BJ (cell line): ENCODE measurements at regions not wholly inside any gene's neighbourhood (a gene's known extent, or its start where the extent isn't known, plus 50 kb on each side); places are given as distances from the start of the nearest gene placed in this dataset.
A peak's percentile ranks its signal among the peaks of the same experiment; 100 is the strongest.

Experiments used
- CTCF ChIA-PET: fragments of 350-600 bp; formaldehyde crosslinking; extraction: SDS; loops from one replicate; lab custom pipeline; 2021; ENCODE audit warnings: antibody characterized with exemption, inconsistent platforms; lab: Yijun Ruan, JAX
- POLR2A ChIA-PET: fragments of 300-600 bp; sonication (Branson Sonifier 250); formaldehyde crosslinking; extraction: SDS; loops from one replicate; lab custom pipeline; 2021; ENCODE audit warnings: antibody characterized with exemption; lab: Charles Lee
- DNase-seq: peaks from one replicate; pipeline ENCODE4 v3.0.0-alpha.2; 2011; ENCODE audit warnings: low read depth
- H3K27me3 ChIP-seq: 2 replicates; pipeline ENCODE4 v1.6.0; 2011; ENCODE audit warnings: low read length; ENCODE audit not compliant: control insufficient read depth, insufficient read depth
- H3K36me3 ChIP-seq: 2 replicates; pipeline ENCODE4 v1.5.1; 2011; ENCODE audit warnings: low read length; ENCODE audit not compliant: control insufficient read depth, insufficient read depth
- H3K4me3 ChIP-seq: 2 replicates; pipeline ENCODE4 v1.5.1; 2011; ENCODE audit warnings: low read depth, mild to moderate bottlenecking, control low read depth, low read length
- CTCF ChIP-seq: IDR thresholded peaks from 2 replicates; pipeline ENCODE4 v1.5.1; 2011; ENCODE audit warnings: low read depth, mild to moderate bottlenecking, control low read depth, inconsistent platforms, low read length, moderate library complexity; ENCODE audit not compliant: insufficient read depth

- peak; percentile 70 for DNase-seq
- ChIA-PET CTCF (interaction anchor here (0.6 to 1.5 kb wide), 4 partner anchors 23 to 1216 kb away, joined by 3 to 6 read pairs (median 4); no protein-coding TSS in a partner anchor), POLR2A (interaction anchor here (0.6 kb wide), 2 partner anchors 541 to 559 kb away, joined by 3 to 19 read pairs; no protein-coding TSS in a partner anchor)
- TF ChIP-seq CTCF = no peak
- no peak overlapping the region for H3K4me3 ChIP-seq
- H3K27me3 ChIP-seq = no peaks in the 10 kb centered on the region
- no peaks in the 10 kb centered on the region for H3K36me3 ChIP-seq
These were observed 343.0 kb upstream of the ZFHX3 start for GRCh38 chr16:73390936-73391335.

DNA sequence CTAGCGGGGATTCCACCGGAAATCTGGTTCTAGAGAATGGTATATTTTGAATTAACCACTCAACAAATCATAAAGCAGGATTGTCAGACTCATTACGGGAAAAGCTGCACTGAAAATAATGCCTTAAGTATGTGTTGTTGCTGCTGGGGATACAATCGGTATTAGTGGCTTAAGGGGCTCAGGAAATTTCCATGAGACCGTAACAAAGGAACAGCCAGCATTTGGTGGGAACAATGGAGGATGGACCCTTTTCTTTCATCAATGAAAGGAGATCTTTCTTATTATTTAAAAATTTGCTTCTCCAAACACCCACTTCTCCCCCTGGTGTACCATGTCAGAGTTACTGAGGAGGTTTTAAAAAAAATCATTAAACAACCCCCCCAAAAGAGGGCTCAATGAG lies 342.6 kb upstream of the ZFHX3 start:
- Histone ChIP-seq H3K27me3 (no peaks in the 10 kb centered on the region), H3K36me3 (no peaks in the 10 kb centered on the region), H3K4me3 (no peak overlapping the region)
- ChIA-PET CTCF (interaction anchor here (0.6 kb wide), 3 partner anchors 565 to 1215 kb away, joined by 3 to 6 read pairs (median 4); no protein-coding TSS in a partner anchor), POLR2A (interaction anchor here (0.6 kb wide), 2 partner anchors 541 to 559 kb away, joined by 3 to 19 read pairs; no protein-coding TSS in a partner anchor)
- no peak for DNase-seq
- TF ChIP-seq CTCF = no peak

- H3K4me3 ChIP-seq = no peak overlapping the region
- no peak for DNase-seq
- ChIA-PET POLR2A (no interaction called here), CTCF (no interaction called here)
- H3K36me3 ChIP-seq = no peaks in the 10 kb centered on the region
- no peak for TF ChIP-seq CTCF
- H3K27me3 ChIP-seq = no peaks in the 10 kb centered on the region
These were observed 341.2 kb upstream of the ZFHX3 start for GRCh38 chr16:73389085-73389484.

DNA sequence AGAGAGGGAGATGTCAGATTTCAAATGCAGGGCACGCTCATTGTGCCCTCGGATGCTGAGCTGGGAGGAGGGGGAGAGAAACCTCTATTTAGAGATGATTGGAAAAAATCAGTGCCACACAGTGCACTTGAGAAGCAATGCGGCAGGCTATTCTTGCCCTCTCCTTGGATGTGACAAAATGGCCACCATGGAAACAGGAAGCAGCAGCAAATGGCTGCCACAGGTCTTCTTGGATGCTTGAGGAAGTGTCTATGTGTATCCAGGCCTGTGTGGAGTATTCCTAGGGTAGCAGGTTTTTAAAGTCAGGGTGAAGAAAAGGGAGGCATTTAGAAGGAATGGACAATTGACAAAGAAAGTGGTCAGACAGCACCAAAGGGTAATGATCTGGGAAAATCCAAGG lies 340.1 kb upstream of the ZFHX3 start:
- no peak for DNase-seq
- CTCF ChIA-PET = no interaction called here
- TF ChIP-seq CTCF = no peak
- POLR2A ChIA-PET = no interaction called here
- Histone ChIP-seq H3K36me3 (no peaks in the 10 kb centered on the region), H3K27me3 (no peaks in the 10 kb centered on the region), H3K4me3 (no peak overlapping the region)

DNA sequence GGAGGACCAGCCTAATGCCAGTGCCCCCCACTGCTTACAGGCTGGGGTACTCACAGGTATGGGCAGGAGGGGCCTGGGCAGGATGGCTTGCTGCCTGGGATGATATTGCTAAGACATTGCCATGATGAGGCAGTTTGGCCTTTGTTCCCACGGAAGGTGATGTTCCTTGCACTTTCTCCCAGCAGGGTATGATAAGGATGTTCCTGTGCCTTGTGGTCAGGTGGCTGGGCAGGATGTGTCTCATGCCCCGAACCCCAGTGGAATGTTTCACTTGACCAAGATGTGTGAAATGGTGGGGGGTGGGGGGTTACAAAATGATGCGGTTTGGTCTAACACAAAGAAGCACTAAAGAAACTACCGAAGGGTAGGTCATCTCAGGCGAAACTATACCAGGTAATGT lies 337.8 kb upstream of the ZFHX3 start:
- Histone ChIP-seq H3K4me3 (no peak overlapping the region), H3K36me3 (no peaks in the 10 kb centered on the region), H3K27me3 (no peaks in the 10 kb centered on the region; the same call in 1 of the 2 replicates)
- TF ChIP-seq CTCF = no peak
- POLR2A ChIA-PET = no interaction called here
- CTCF ChIA-PET = no interaction called here
- DNase-seq = no peak
